ENCODE measurements at regions not wholly inside any gene's neighbourhood (a gene's known extent, or its start where the extent isn't known, plus 50 kb on each side); places are given as distances from the start of the nearest gene placed in this dataset.
"Not testable (repeated sequence)": the region's sequence is repeated elsewhere in the genome, so short reads cannot be mapped to it uniquely, and the experiment has no call there.

DNA sequence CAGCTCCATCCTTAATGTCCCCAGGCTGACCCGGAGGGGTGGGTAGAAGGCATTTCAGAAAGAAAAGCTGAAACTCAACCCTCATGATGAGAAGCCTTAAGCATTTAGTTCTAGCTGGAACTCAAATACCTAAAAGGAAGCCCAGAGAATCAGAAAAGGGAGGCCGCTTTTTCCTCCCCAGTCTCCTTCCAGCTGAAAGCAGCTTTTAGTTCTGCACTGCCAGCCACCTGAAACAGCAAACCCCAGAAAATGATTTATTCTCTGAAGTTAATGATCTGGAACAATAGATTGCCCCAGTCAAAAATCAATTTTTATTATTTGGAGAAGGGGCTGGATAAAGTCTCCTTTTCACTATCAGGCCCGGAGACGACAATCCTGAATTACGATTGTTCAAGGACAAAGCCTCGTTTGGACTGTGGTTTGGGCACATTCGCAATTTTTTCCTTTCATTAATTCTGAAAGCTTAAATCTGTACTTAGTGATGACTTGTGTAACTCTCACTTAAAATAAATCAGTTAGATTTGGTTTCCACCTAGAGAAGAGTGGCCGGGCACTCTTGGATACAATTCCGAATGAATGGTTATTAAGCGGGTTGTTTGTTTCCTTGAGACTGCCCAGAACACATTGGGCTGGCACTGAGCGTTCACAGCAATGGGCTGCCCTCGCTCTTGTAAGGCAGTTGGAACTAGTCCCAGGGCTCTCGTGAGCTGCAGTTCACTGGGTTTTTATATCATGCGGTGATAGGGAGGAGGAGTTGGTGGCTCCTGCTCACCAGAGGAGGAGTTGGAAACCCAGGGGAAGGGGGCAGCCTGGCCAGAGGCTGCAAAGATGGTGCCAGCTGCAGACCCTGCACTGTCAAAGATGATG lies 262.2 kb downstream of the CCSER2 start:
- H3K27ac ChIP-seq = no peak overlapping the region
- TF ChIP-seq ZFX (IDR thresholded peaks at IDR 0.05; ENCODE audit: borderline replicate concordance) = no peak
- TF ChIP-seq, protein P1, sequence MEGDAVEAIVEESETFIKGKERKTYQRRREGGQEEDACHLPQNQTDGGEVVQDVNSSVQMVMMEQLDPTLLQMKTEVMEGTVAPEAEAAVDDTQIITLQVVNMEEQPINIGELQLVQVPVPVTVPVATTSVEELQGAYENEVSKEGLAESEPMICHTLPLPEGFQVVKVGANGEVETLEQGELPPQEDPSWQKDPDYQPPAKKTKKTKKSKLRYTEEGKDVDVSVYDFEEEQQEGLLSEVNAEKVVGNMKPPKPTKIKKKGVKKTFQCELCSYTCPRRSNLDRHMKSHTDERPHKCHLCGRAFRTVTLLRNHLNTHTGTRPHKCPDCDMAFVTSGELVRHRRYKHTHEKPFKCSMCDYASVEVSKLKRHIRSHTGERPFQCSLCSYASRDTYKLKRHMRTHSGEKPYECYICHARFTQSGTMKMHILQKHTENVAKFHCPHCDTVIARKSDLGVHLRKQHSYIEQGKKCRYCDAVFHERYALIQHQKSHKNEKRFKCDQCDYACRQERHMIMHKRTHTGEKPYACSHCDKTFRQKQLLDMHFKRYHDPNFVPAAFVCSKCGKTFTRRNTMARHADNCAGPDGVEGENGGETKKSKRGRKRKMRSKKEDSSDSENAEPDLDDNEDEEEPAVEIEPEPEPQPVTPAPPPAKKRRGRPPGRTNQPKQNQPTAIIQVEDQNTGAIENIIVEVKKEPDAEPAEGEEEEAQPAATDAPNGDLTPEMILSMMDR (IDR thresholded peaks at IDR 0.05) = no peak

DNA sequence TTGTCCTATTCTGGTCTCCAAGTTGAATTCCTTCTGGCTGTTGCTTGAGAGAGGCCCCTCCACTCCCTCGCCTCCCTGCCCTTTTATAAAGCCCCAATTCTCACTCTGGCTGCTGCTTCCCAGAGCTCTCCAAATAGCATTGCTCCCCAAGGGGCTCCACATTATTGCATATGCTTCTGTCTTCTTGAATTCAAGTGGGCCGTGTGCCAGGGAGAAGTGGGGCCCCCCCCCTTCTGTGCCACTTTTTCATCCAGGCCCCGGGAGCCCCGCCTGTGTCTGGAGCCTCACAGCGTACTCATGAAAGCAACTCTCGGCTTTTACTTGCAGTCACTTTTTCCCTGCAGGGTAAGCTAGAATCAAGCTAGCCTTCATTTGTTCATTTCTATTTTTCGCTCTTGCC lies 265.1 kb downstream of the CCSER2 start:
- TF ChIP-seq, protein P1 (IDR thresholded peaks at IDR 0.05) = no peak
- TF ChIP-seq ZFX (IDR thresholded peaks at IDR 0.05; ENCODE audit: borderline replicate concordance) = no peak
- no peak overlapping the region for H3K27ac ChIP-seq

DNA sequence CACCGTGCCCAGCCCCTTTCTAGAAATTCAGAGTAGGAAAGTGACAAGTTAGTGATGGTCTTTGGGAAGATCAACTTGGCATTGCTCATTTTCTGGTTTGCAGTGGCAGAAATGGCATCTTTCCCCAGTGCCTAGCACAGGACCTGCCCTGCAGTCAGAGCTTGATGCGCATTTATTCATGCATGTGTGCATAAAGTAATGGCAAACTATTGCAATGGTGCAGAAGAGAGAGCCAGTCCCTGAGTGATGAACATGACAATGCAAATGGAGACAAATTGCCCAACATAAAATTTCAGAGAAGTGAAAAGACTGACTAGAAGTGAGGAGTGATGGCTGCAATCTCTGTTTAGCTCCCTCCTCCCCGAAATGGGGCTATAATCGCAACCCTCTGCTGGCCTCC lies 268.2 kb downstream of the CCSER2 start:
- TF ChIP-seq, protein P1 (IDR thresholded peaks at IDR 0.05) = no peak
- TF ChIP-seq ZFX (IDR thresholded peaks at IDR 0.05; ENCODE audit: borderline replicate concordance) = no peak
- H3K27ac ChIP-seq = no peak overlapping the region

DNA sequence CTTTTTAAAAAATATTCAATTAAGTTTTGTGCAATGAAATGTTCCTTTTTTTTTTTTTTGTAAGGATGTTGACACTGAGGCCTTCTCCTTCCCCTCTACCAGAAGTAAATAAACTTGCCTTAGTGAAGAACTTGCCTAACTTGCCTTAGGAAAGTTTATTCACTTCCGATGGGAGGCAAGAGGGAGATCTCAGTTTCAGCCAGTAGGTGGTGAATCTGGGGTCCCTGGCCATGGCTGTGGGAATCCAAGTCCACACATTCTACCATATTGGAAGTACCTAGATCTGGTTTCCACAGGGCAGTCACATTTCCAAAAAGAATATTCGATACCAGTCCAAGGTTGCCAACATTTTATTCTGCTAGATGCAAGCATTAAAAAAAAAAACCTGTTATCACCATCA lies 270.9 kb downstream of the CCSER2 start:
- TF ChIP-seq ZFX (IDR thresholded peaks at IDR 0.05; ENCODE audit: borderline replicate concordance) = no peak
- TF ChIP-seq, protein P1 (IDR thresholded peaks at IDR 0.05) = no peak

DNA sequence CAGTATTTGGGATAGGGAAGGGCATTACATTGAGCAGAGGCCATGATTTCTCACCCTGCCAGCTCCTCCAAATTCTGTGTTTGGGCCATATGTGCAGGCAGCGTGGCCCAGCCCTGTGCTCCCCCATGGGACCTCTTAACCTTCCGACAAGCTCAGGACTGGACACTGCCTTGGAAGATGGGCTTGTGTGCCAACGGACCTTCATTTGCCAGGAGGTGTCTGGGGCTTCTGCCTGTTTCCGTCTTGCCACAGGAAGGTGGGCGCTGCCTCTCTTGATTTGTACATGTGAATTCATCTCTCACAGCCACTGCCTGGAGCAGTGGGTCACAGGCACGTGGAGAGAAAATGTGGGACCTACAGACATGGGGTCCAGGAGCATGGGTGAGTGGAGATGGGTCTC lies 272.6 kb downstream of the CCSER2 start:
- TF ChIP-seq ZFX (IDR thresholded peaks at IDR 0.05; ENCODE audit: borderline replicate concordance) = no peak
- TF ChIP-seq, protein P1 (IDR thresholded peaks at IDR 0.05) = no peak
- H3K27ac ChIP-seq = no peak overlapping the region

More for the DNA sequence above, 270.9 kb downstream of the CCSER2 start:
- no peak overlapping the region for H3K27ac ChIP-seq

DNA sequence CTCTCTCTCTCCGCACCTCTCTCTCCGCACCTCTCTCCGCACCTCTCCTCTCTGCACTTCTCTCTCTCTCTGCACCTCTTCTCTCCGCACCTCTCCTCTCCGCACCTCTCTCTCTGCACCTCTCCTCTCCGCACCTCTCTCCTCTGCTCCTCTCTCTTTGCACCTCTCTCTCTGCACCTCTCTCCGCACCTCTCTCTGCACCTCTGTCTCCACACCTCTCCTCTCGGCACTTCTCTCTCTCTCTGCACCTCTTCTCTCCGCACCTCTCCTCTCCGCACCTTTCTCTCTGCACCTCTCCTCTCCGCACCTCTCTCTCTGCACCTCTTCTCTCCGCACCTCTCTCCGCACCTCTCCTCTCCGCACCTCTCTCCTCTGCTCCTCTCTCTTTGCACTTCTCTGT lies 274.2 kb downstream of the CCSER2 start:
- not testable (repeated sequence) for H3K27ac ChIP-seq

DNA sequence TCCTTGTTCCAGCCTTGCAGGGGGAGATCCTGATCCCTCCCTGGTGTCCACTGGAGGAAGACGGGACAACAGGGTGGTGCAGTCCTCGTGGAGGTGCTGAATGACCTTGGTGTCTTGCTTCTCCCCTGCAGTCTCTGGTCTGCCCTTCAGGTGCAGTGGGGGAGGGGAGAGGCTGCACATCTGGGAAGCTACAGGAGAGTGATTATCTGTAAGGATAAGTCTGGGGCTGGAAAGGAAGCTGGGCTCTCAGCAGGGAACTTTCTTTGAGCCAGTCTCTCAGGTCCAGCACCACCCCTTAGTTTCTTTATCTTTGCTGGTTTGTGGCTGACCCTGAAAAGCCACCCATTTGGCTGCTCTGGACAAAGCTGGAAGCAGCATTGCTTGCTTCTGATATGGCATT lies 275.6 kb downstream of the CCSER2 start:
- no peak overlapping the region for H3K27ac ChIP-seq
- TF ChIP-seq, protein P1 (IDR thresholded peaks at IDR 0.05) = no peak
- TF ChIP-seq ZFX (IDR thresholded peaks at IDR 0.05; ENCODE audit: borderline replicate concordance) = no peak

Measured in 22Rv1 (cell line).